ENCODE measurements at regions not wholly inside any gene's neighbourhood (a gene's known extent, or its start where the extent isn't known, plus 50 kb on each side); places are given as distances from the start of the nearest gene placed in this dataset.

- DNase-seq: no peak
These were observed 78.8 kb upstream of the PDE3A start for GRCh38 chr12:20289520-20289919.

- DNase-seq: no peak
These were observed 67.9 kb upstream of the PDE3A start for GRCh38 chr12:20300457-20300856.

GRCh38 chr12:20305470-20305869 is 62.9 kb upstream of the PDE3A start:
- no peak for DNase-seq

- no peak for DNase-seq
These were observed 58.7 kb upstream of the PDE3A start for GRCh38 chr12:20309504-20310148.

GRCh38 chr12:20314328-20314727 is 54.0 kb upstream of the PDE3A start:
- DNase-seq: no peak

- no peak for DNase-seq
These were observed 50.8 kb upstream of the PDE3A start for GRCh38 chr12:20317554-20317953.

All from activated naive CD4-positive, alpha-beta T cell treated with Interleukin-2 at 50 U/mL for 16 hours (primary cell).